AG04449 (cell line): ENCODE measurements at regions not wholly inside any gene's neighbourhood (a gene's known extent, or its start where the extent isn't known, plus 50 kb on each side); places are given as distances from the start of the nearest gene placed in this dataset.

Experiments used
- CTCF ChIA-PET: fragments of 350-600 bp; formaldehyde crosslinking; extraction: SDS; loops from one replicate; lab custom pipeline; 2021; ENCODE audit warnings: antibody characterized with exemption; lab: Yijun Ruan, JAX
- POLR2A ChIA-PET: fragments of 400-600, 350-600 bp; formaldehyde crosslinking; extraction: SDS; loops from one replicate; lab custom pipeline; 2020; ENCODE audit warnings: antibody characterized with exemption, inconsistent platforms; lab: Yijun Ruan, JAX
- DNase-seq: peaks from one replicate; pipeline ENCODE4 v3.0.0-alpha.2; 2010; ENCODE audit warnings: low read depth, low spot score
- H3K4me3 ChIP-seq: 2 replicates; pipeline ENCODE4 v1.5.1; 2011; ENCODE audit warnings: low read depth, mild to moderate bottlenecking, control low read depth, low read length
- CTCF ChIP-seq: IDR thresholded peaks from one replicate; pipeline ENCODE4 v1.5.1; 2011; ENCODE audit warnings: mild to moderate bottlenecking, moderate library complexity, low read length, control low read depth, inconsistent platforms; ENCODE audit not compliant: insufficient read depth; ENCODE audit errors: missing control alignments

GRCh38 chr12:107530701-107531100 is 154.9 kb upstream of the PWP1 start:
- ChIA-PET CTCF (no interaction called here), POLR2A (no interaction called here)
- DNase-seq, result no peak
- no peak overlapping the region for H3K4me3 ChIP-seq
- no peak for TF ChIP-seq CTCF

GRCh38 chr12:107533218-107533617 is 152.4 kb upstream of the PWP1 start:
- H3K4me3 ChIP-seq, result no peak overlapping the region
- no peak for DNase-seq
- CTCF ChIA-PET, result interaction anchor here (1.6 kb wide), 1 partner anchor 77 kb away, joined by 3 read pairs; no protein-coding TSS in a partner anchor
- no peak for TF ChIP-seq CTCF
- POLR2A ChIA-PET, result no interaction called here

- no peak overlapping the region for H3K4me3 ChIP-seq
- no peak for TF ChIP-seq CTCF
- CTCF ChIA-PET, result no interaction called here
- no peak for DNase-seq
- POLR2A ChIA-PET, result no interaction called here
Observed at GRCh38 chr12:107536613-107537012, 149.0 kb upstream of the PWP1 start.

GRCh38 chr12:107537464-107538119 is 148.0 kb upstream of the PWP1 start:
- ChIA-PET POLR2A (no interaction called here), CTCF (no interaction called here)
- TF ChIP-seq CTCF, result no peak
- H3K4me3 ChIP-seq, result no peak overlapping the region
- DNase-seq, result no peak

- no peak for DNase-seq
- ChIA-PET CTCF (interaction anchor here (1.1 kb wide), 1 partner anchor 9 kb away, joined by 3 read pairs; no protein-coding TSS in a partner anchor), POLR2A (no interaction called here)
- no peak for TF ChIP-seq CTCF
- no peak overlapping the region for H3K4me3 ChIP-seq
Observed at GRCh38 chr12:107539196-107539939, 146.2 kb upstream of the PWP1 start.

- H3K4me3 ChIP-seq, result no peak overlapping the region
- no peak for DNase-seq
- ChIA-PET CTCF (interaction anchor here (0.6 kb wide), 1 partner anchor 136 kb away, joined by 3 read pairs; no protein-coding TSS in a partner anchor), POLR2A (no interaction called here)
- TF ChIP-seq CTCF, result no peak
Observed at GRCh38 chr12:107541001-107541705, 144.4 kb upstream of the PWP1 start.
